Erythroblast (primary cell): ENCODE measurements at regions not wholly inside any gene's neighbourhood (a gene's known extent, or its start where the extent isn't known, plus 50 kb on each side); places are given as distances from the start of the nearest gene placed in this dataset.
"Not testable (repeated sequence)": the region's sequence is repeated elsewhere in the genome, so short reads cannot be mapped to it uniquely, and the experiment has no call there.

ENCODE experiments used
- DNase-seq, 2 experiments: peaks; one replicate each; lab custom pipeline; 2025; lab: John Stamatoyannopoulos, UW
- GATA1 ChIP-seq: IDR thresholded peaks from 2 replicates; pipeline ENCODE4 v1.6.1; 2011; ENCODE audit warnings: low read depth, mild to moderate bottlenecking, control low read depth, low read length, moderate library complexity
- POLR2A ChIP-seq: IDR thresholded peaks from 2 replicates; pipeline ENCODE4 v1.6.1; 2011; ENCODE audit warnings: mild to moderate bottlenecking, low read length

GRCh38 chr2:195119231-195119630 is 537.8 kb upstream of the SLC39A10 start:
- no peak for DNase-seq
- TF ChIP-seq GATA1, result no peak
- TF ChIP-seq POLR2A, result no peak

- no peak for DNase-seq
- no peak for TF ChIP-seq POLR2A
- TF ChIP-seq GATA1, result no peak
Measured at GRCh38 chr2:195118276-195118675, 538.8 kb upstream of the SLC39A10 start.

GRCh38 chr2:195117011-195117410 is 540.0 kb upstream of the SLC39A10 start:
- DNase-seq, result no peak
- TF ChIP-seq GATA1 (no peak), POLR2A (no peak)

DNA sequence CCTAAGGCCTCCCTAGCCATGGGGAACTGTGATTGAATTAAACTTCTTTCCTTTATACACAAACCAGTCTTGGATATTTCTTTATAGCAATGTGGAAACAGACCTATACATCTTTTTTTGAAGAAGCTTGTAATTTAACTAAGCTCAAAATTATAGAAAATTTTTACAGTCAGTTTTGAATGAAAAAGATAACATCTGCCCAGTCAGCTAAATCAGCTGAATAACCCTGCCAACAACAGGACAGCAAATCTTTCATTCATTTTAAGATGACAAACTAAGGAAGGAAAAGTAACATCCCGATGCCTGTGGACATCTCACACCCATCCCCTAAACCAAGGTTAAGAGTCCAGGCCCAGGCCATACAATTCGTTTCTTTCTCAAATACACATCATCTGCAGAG is 541.3 kb upstream of the SLC39A10 start:
- no peak for DNase-seq
- TF ChIP-seq POLR2A (no peak), GATA1 (no peak)

- TF ChIP-seq GATA1, result no peak
- no peak for TF ChIP-seq POLR2A
- no peak for DNase-seq
Measured at GRCh38 chr2:195108182-195108581, 548.8 kb upstream of the SLC39A10 start.

GRCh38 chr2:195106681-195107380 is 550.2 kb upstream of the SLC39A10 start:
- TF ChIP-seq POLR2A (no peak), GATA1 (no peak)
- DNase-seq, result no peak

DNA sequence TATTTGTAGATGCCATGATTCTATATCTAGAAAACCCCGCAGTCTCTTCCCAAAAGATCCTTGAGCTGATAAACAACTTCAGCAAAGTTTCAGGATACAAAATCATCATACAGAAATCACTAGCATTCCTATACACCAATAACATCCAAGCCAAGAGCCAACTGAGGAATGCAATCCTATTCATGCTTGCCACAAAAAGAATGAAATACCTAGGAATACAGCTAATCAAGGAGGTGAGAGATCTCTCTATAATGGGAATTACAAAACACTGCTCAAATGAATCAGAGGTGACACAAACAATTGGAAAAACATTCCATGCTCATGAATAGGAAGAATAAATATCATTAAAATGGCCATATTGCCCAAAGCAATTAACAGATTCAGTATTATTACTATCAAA is 551.4 kb upstream of the SLC39A10 start:
- TF ChIP-seq POLR2A, result no peak
- no peak for TF ChIP-seq GATA1
- no peak for DNase-seq

DNA sequence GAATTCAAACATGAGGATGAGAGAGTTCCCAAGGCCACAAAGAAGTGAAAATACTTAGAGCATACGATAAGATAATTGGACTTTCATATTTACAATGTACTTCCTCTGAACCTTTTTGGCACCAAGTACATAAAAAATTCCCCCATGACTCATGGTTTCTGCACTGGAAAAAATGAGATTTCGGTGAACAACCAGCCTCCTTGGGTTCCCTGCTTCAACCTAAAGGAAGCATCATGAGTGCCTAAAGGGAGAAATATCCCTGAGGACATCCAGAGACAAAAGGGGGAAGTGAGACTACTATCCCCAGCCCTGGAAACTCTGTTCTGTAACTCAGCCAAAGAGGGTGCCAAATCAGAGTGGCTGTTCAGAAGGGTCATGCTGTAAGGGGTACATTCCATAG is 562.7 kb upstream of the SLC39A10 start:
- no peak for DNase-seq
- TF ChIP-seq GATA1 (no peak), POLR2A (no peak)

DNA sequence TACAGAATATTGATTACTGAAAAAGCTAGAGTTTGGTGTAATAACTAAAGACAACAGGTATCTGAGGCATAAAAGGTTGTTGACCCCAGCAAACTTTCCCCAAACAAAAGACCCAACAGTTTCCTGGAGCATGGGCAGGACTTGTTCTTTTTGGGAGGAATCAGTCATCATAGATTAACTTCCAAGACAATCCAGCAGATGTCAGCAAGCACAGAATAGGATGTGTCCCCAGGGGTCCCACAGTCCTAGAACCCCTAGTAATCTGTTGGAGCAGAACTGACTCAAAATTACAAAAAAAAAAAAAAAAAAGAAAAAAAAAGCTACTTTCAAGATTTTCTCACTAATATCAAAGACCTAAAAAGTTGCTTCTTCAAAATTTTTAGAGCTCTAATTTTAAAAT is 564.7 kb upstream of the SLC39A10 start:
- no peak for DNase-seq
- no peak for TF ChIP-seq POLR2A
- no peak for TF ChIP-seq GATA1

- DNase-seq, result not testable (repeated sequence)
Measured at GRCh38 chr2:195072806-195073205, 584.2 kb upstream of the SLC39A10 start.

DNA sequence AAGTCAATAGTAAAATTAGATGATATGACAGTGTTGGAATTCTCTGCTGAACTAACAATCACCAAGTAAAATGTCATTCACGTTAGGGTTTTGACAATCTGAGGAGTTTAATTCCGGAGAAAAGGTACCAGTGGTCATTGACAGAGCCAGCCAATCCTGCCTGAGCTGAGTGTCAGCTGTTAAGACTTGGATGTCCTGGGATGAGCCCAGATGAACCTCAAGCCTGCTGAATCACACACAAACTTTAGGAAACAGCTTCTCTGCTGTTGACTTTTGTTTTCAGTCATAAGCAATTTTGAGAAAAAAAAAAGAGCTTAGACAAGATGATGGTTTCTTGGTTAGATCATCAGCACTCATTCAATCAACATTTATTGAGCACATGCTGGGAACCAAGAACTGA is 600.0 kb upstream of the SLC39A10 start:
- TF ChIP-seq POLR2A (no peak), GATA1 (no peak)
- DNase-seq, result no peak

DNA sequence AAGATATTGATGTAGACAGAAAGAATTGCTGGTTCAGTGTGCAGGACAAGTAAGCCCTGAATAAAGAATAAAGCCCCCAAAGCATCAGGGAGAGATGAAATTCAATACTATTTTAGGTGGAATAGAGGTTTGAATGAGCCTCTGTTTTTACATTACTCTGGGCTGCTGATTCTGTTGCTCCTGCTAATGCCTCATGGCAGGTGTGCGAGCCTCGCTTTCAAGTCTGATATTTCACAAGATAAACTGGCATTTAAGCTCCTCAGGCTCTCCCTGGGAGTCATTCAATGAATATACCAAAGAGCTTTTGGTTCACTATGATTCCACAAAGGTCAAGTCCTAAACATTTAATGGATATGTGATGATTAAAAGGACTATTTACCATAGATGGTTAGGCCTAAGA is 601.0 kb upstream of the SLC39A10 start:
- TF ChIP-seq POLR2A (no peak), GATA1 (no peak)
- DNase-seq, result no peak

DNA sequence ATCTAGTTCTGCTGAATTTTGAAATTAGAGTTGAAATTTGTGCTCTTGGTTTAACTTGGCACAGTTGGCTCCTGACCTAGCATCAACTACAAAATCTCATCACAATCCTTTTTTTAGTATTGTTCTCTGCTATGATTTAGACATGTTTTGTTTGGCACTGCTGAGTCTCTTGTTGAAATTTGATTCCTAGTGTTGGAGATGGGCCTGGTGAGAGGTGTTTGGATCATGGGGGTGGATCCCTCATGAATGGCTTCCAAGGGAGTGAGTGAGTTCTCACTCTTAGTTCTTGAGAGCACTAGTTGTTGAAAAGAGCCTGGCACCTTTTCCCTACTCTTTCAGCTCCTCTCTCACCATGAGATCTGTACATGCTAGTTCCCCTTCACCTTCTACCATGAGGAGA is 605.6 kb upstream of the SLC39A10 start:
- no peak for DNase-seq
- TF ChIP-seq POLR2A (no peak), GATA1 (no peak)

- DNase-seq, result no peak
- no peak for TF ChIP-seq POLR2A
- no peak for TF ChIP-seq GATA1
Measured at GRCh38 chr2:195049372-195050031, 607.5 kb upstream of the SLC39A10 start.

DNA sequence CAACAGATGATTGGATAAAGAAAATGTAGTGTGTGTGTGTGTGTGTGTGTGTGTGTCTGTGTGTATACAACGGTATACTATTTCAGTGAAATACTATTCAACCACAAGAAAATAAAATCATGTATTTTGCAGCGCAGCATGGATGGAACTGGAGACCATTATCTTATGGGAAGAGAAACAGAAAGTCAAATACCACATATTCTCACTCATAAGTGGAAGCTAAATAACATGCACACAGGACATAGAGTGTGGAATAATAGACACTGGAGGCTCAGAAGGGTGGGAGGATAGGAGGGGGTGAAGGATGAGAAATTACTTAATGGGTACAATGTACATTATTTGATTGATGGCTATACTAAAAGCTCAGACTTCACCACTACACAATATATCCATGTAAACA is 609.1 kb upstream of the SLC39A10 start:
- TF ChIP-seq GATA1 (no peak), POLR2A (no peak)

More for the DNA sequence above, 609.1 kb upstream of the SLC39A10 start:
- no peak for DNase-seq
